Mesodermal cell (in vitro differentiated cells): ENCODE measurements at regions not wholly inside any gene's neighbourhood (a gene's known extent, or its start where the extent isn't known, plus 50 kb on each side); places are given as distances from the start of the nearest gene placed in this dataset.
A peak's percentile ranks its signal among the peaks of the same experiment; 100 is the strongest.
"Not testable (repeated sequence)": the region's sequence is repeated elsewhere in the genome, so short reads cannot be mapped to it uniquely, and the experiment has no call there.

ENCODE experiments used
- H3K27ac ChIP-seq: 2 replicates; pipeline ENCODE4 v1.7.0; 2013; ENCODE audit warnings: mild to moderate bottlenecking, low read depth, low read length, moderate library complexity; ENCODE audit not compliant: severe bottlenecking
- H3K36me3 ChIP-seq: 2 replicates; pipeline ENCODE4 v1.7.1; 2013; ENCODE audit warnings: mild to moderate bottlenecking, low read length, moderate library complexity; ENCODE audit not compliant: control insufficient read depth, insufficient read depth
- H3K4me1 ChIP-seq: one replicate; pipeline ENCODE4 v1.7.1; 2013; ENCODE audit warnings: mild to moderate bottlenecking, low read length; ENCODE audit not compliant: insufficient read depth, control insufficient read depth, poor library complexity, severe bottlenecking
- H3K4me3 ChIP-seq: 2 replicates; pipeline ENCODE4 v1.7.0; 2013; ENCODE audit warnings: low read length, control low read depth, mild to moderate bottlenecking; ENCODE audit not compliant: insufficient read depth, poor library complexity, severe bottlenecking; ENCODE audit errors: extremely low read depth
- H3K9me3 ChIP-seq: 2 replicates; pipeline ENCODE4 v1.7.1; 2013; ENCODE audit warnings: mild to moderate bottlenecking, low read length, moderate library complexity; ENCODE audit not compliant: control insufficient read depth
- WGBS, 2 experiments: methylation state at CpG; one replicate each; pipeline ENCODE4 v1.1.5; 2013; ENCODE audit warnings: missing lambda C conversion rate in 2 of 2; ENCODE audit not compliant: insufficient coverage in 2 of 2; 5-methylcytosine and 5-hydroxymethylcytosine counted together

GRCh38 chr2:239831861-239832489 is 193.2 kb downstream of the NDUFA10 start:
- Histone ChIP-seq H3K9me3 (peaks cover 6% of the 10 kb centered on the region), H3K4me3 (no peak overlapping the region), H3K27ac (no peak overlapping the region), H3K36me3 (no peaks in the 10 kb centered on the region), H3K4me1 (peaks cover 11% of the 10 kb centered on the region)
- 87 to 96% methylated on average over 3 of the region's 4 CpGs for WGBS, 2 experiments

- H3K27ac ChIP-seq = peak overlapping the region; percentile 0
- no peak overlapping the region for H3K4me3 ChIP-seq
- 56 to 64% methylated on average over 12 of the region's 16 CpGs for WGBS, 2 experiments
- no peaks in the 10 kb centered on the region for H3K9me3 ChIP-seq
- peaks cover 11% of the 10 kb centered on the region for H3K4me1 ChIP-seq
- H3K36me3 ChIP-seq = no peaks in the 10 kb centered on the region
Measured at GRCh38 chr2:239831001-239831731, 194.0 kb downstream of the NDUFA10 start.

DNA sequence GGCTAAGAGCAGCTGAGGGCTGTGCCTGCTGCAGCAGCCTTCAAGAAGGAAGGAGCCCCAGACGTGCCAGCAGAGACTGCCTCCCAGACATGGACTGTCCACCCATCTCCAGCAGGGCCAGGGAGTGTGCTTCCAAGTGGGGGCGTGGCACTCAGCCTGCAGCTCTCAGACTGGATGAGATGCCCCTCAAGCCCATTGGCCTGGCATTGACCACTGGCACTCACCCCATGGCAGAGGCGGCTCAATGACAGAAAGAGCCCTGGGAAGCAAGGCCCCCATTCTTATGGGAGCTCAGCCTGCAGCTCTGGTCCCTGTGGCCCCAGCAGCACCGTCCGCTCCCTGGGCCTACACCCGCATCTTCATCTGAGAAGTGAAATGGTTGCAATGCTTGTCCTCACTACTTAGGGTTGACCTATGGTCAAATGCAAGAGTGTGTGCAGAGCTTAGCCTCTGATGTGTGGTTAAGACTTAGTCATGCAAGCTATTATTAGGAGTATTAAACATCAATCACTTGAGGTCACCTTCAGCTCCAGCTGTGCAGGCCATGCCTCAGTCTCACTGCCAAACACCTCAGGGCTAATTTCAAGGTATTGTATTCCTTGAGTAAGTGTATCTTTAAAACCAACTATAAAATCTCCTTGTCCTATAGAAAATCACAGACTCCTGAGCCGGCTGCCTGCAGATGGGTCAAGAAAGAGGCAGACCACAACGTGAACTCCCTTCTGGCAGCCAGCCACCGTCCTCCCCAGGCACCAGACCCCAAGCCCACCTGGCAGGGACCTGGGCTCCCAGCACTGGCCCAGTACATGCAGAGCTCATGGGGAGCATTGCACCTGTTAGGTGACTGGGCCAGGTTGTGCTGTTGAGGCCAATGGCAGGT is 194.8 kb downstream of the NDUFA10 start:
- no peaks in the 10 kb centered on the region for H3K36me3 ChIP-seq
- peaks cover 11% of the 10 kb centered on the region for H3K4me1 ChIP-seq
- H3K4me3 ChIP-seq = no peak overlapping the region
- 92 to 95% methylated on average over 7 to 8 of the region's 9 CpGs for WGBS, 2 experiments
- no peaks in the 10 kb centered on the region for H3K9me3 ChIP-seq
- no peak overlapping the region for H3K27ac ChIP-seq

- Histone ChIP-seq H3K36me3 (no peaks in the 10 kb centered on the region), H3K27ac (no peak overlapping the region), H3K4me3 (no peak overlapping the region), H3K9me3 (no peaks in the 10 kb centered on the region), H3K4me1 (peaks cover 11% of the 10 kb centered on the region)
- WGBS, 2 experiments = 92 to 96% methylated on average over 15 of the region's 15 CpGs
Measured at GRCh38 chr2:239829326-239829725, 195.8 kb downstream of the NDUFA10 start.

DNA sequence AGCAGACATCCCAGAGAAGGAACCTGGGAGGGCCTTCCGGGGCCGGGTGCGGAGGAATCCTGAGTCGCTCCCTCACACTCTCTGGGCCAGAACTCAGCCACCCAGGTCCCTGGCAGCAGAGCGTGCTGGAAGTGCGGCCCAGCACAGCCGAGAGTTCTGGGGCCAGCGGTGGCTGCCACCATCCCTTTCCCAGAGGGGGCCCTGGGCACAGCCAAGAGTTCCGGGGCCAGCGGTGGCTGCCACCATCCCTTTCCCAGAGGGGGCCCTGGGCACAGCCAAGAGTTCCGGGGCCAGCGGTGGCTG is 196.2 kb downstream of the NDUFA10 start:
- not testable (repeated sequence) for H3K4me3 ChIP-seq, H3K27ac ChIP-seq, H3K36me3 ChIP-seq, H3K9me3 ChIP-seq
- 82 to 83% methylated on average over 8 of the region's 12 CpGs for WGBS, 2 experiments
- H3K4me1 ChIP-seq = peaks cover 11% of the 10 kb centered on the region

DNA sequence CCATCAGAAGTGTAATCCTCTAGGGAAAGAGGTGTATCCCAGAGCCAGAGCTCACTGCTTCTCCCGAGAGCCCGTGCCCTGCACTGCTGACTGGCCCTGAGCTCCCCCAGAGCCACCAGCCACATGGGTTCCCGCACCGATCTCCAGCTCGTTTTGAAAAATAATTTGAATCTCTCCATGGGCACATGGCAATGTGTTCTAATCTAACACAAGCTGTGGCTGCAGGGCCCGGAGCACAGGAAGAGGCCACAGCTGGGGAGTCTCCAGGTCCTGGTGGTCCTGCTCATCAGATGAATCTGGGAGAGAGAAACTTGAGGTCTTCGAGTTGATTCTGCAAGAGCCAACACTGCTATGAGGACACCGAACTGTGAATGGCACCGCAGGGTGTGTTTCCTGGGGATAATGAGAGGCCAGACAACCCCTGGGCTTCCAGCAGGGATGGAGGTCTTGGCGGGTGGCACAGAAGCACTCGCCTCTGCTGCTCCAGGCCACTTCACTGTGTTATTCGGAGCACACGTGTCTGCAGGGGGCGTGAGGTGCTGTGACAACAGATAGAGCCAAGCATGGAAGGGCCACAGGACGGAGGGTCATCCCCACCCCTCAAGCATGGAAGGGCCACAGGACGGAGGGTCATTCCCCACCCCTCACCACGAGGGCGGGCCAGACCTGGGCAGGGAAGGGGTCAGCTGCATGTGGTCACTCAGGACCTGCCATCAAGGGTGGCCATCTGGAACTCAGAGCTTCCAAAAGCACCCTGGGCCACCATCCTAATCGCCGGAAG is 196.8 kb downstream of the NDUFA10 start:
- Histone ChIP-seq H3K4me1 (peaks cover 11% of the 10 kb centered on the region), H3K9me3 (no peaks in the 10 kb centered on the region), H3K4me3 (no peak overlapping the region), H3K27ac (no peak overlapping the region), H3K36me3 (no peaks in the 10 kb centered on the region)
- WGBS, 2 experiments = 77 to 86% methylated on average over 15 to 16 of the region's 20 CpGs

DNA sequence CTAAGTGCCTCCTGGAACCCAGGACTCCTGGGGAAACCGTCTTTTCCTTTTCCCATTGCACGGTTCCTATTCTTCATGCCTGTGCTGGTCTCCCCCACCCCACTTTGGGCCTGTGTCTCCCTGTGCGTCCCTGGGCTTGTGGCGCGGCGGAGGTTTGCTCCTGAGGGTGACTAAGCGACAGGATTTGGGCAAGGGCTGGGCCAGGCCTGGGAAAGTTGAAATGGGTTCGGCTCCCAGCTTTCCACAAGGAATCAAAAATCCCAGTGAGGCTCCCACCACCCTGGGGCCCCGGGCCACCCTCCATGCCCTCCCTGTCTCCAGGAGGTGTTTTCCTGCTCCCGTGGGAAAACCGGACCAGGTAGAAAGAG is 197.6 kb downstream of the NDUFA10 start:
- no peaks in the 10 kb centered on the region for H3K9me3 ChIP-seq
- peaks cover 11% of the 10 kb centered on the region for H3K4me1 ChIP-seq
- no peak overlapping the region for H3K27ac ChIP-seq
- 91 to 94% methylated on average over 6 to 7 of the region's 11 CpGs for WGBS, 2 experiments
- H3K4me3 ChIP-seq = no peak overlapping the region
- H3K36me3 ChIP-seq = no peaks in the 10 kb centered on the region

- Histone ChIP-seq H3K27ac (no peak overlapping the region), H3K9me3 (no peaks in the 10 kb centered on the region), H3K36me3 (no peaks in the 10 kb centered on the region), H3K4me3 (no peak overlapping the region), H3K4me1 (peaks cover 11% of the 10 kb centered on the region)
- 91% methylated on average over 18 to 19 of the region's 21 CpGs for WGBS, 2 experiments
Measured at GRCh38 chr2:239826786-239827522, 198.2 kb downstream of the NDUFA10 start.

GRCh38 chr2:239826376-239826775 is 198.8 kb downstream of the NDUFA10 start:
- Histone ChIP-seq H3K4me1 (peaks cover 11% of the 10 kb centered on the region), H3K9me3 (no peaks in the 10 kb centered on the region), H3K36me3 (no peaks in the 10 kb centered on the region), H3K4me3 (no peak overlapping the region), H3K27ac (no peak overlapping the region)
- 94% methylated on average over 10 to 13 of the region's 13 CpGs for WGBS, 2 experiments

DNA sequence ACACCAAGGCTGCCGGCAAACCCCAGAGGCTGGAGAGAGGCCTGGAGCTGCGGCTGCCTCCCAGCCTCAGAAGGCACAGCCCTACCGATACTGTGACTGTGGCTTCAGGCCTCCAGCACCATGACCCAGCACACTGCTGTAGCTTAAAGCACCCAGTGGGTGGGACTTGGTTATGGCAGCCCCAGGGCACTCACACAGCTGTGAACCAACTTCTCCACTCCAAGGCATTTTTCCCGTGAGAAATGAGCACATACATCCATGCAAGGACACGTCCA is 199.5 kb downstream of the NDUFA10 start:
- WGBS, 2 experiments = 90 to 92% methylated on average over 3 to 5 of the region's 5 CpGs

More for the DNA sequence above, 199.5 kb downstream of the NDUFA10 start:
- Histone ChIP-seq H3K9me3 (no peaks in the 10 kb centered on the region), H3K27ac (no peak overlapping the region), H3K4me3 (no peak overlapping the region), H3K36me3 (no peaks in the 10 kb centered on the region), H3K4me1 (peaks cover 4% of the 10 kb centered on the region)
